ENCODE measurements at regions not wholly inside any gene's neighbourhood (a gene's known extent, or its start where the extent isn't known, plus 50 kb on each side); places are given as distances from the start of the nearest gene placed in this dataset.

DNA sequence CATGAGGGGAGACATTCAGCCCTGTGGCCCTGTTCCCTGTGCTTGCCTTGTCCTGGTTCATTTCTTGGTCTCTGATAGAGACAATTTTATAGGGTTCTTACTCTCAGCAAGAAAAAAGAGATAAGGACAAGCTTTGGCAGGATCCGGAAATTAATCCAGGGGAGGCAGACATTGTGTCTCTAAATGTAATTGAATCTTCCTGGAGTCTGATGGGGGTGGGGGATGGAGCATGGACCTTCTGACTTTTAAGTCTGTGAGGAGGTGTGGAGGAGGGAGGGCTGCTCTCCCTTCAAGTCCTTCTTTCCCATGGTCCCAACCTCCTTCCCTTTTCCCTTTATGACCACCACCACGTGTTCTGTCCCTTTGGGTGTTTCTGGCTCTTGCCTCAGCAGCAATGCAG is 512.7 kb downstream of the DHX35 start:
- Histone ChIP-seq H3K9me3 (replicated peaks; ENCODE audit: control insufficient read depth, insufficient read depth, low read length) (no peaks in the 10 kb centered on the region), H3K4me2 (ENCODE audit: insufficient read depth, low read length) (no peak overlapping the region), H3K9me1 (replicated peaks; ENCODE audit: control insufficient read depth, extremely low read depth, insufficient read depth, low read length) (no peaks in the 10 kb centered on the region), H2AFZ (ENCODE audit: low read depth, low read length) (no peak overlapping the region), H3K4me1 (ENCODE audit: control insufficient read depth, extremely low read depth, insufficient read depth, low read length) (no peaks in the 10 kb centered on the region), H3K9ac (replicated peaks; ENCODE audit: extremely low read depth, insufficient read depth, low read length) (no peak overlapping the region), H4K20me1 (replicated peaks; ENCODE audit: control insufficient read depth, extremely low read depth, insufficient read depth, low read length) (no peaks in the 10 kb centered on the region), H3K36me3 (ENCODE audit: control insufficient read depth in 2 of 2, extremely low read depth in 1 of 2, insufficient read depth in 2 of 2, low read length in 2 of 2) (no peaks in the 10 kb centered on the region), H3K4me3 (replicated peaks in 1 of 3; ENCODE audit: insufficient read depth in 1 of 3, low read depth in 1 of 3, low read length in 3 of 3) (no peak overlapping the region), H3K27ac (ENCODE audit: insufficient read depth, low read depth, low read length) (no peak overlapping the region), H3K27me3 (ENCODE audit: control insufficient read depth in 2 of 2, insufficient read depth in 2 of 2, low read length in 2 of 2) (no peaks in the 10 kb centered on the region), H3K79me2 (ENCODE audit: control insufficient read depth, insufficient read depth, low read length) (no peaks in the 10 kb centered on the region)
- DNase-seq (ENCODE audit: low read depth, low spot score): no peak
- ChIA-PET POLR2A (no interaction called here), CTCF (no interaction called here)
- BruUV-seq (replicated peaks): no TSS peak
- dilution Hi-C loops (cut with MboI; ENCODE audit: extremely low pct_ligation_motif_present, low sequenced_read_pairs) (no loop called here), intact Hi-C loops (cut with micrococcal nuclease) (no loop called here)
- TF ChIP-seq MYC (IDR thresholded peaks at IDR 0.05; ENCODE audit: low read depth, low read length) (no peak), GATA2 (IDR thresholded peaks at IDR 0.05; ENCODE audit: insufficient read depth, insufficient read length, low read depth, low read length) (no peak), POLR2A (IDR thresholded peaks at IDR 0.05; ENCODE audit: low read depth, low read length) (no peak), JUN (IDR thresholded peaks at IDR 0.05; ENCODE audit: borderline replicate concordance, insufficient read depth, insufficient read length, low read depth) (no peak), POLR2AphosphoS5 (IDR thresholded peaks at IDR 0.05; ENCODE audit: insufficient read depth, low read depth, low read length) (no peak), EZH2 (IDR thresholded peaks at IDR 0.05; ENCODE audit: borderline replicate concordance, low read depth, low read length, severe bottlenecking) (no peak), FOS (IDR thresholded peaks at IDR 0.05; ENCODE audit: borderline replicate concordance, insufficient read depth, low read length) (no peak)
- TF ChIP-seq, protein P1, sequence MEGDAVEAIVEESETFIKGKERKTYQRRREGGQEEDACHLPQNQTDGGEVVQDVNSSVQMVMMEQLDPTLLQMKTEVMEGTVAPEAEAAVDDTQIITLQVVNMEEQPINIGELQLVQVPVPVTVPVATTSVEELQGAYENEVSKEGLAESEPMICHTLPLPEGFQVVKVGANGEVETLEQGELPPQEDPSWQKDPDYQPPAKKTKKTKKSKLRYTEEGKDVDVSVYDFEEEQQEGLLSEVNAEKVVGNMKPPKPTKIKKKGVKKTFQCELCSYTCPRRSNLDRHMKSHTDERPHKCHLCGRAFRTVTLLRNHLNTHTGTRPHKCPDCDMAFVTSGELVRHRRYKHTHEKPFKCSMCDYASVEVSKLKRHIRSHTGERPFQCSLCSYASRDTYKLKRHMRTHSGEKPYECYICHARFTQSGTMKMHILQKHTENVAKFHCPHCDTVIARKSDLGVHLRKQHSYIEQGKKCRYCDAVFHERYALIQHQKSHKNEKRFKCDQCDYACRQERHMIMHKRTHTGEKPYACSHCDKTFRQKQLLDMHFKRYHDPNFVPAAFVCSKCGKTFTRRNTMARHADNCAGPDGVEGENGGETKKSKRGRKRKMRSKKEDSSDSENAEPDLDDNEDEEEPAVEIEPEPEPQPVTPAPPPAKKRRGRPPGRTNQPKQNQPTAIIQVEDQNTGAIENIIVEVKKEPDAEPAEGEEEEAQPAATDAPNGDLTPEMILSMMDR (IDR thresholded peaks at IDR 0.05; ENCODE audit: extremely low read depth in 1 of 2, insufficient read depth in 1 of 2, low read depth in 1 of 2, low read length in 2 of 2): no peak
- TF ChIP-seq, protein P2, sequence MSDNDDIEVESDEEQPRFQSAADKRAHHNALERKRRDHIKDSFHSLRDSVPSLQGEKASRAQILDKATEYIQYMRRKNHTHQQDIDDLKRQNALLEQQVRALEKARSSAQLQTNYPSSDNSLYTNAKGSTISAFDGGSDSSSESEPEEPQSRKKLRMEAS (IDR thresholded peaks at IDR 0.05; ENCODE audit: insufficient read depth, insufficient read length): no peak
- FAIRE-seq: no peak
